Activated B cell treated with CpG ODN at 0.5 μM for 24 hours (primary cell): ENCODE measurements at regions not wholly inside any gene's neighbourhood (a gene's known extent, or its start where the extent isn't known, plus 50 kb on each side); places are given as distances from the start of the nearest gene placed in this dataset.

Experiments
- ATAC-seq: fragments of 200-7000 bp; cut with Tn5 transposase; one replicate; pipeline ENCODE4 v1.10.0; 2021; ENCODE audit warnings: low read depth, mild to moderate bottlenecking, moderate library complexity
- CTCF ChIA-PET: fragments of 350-600 bp; sonication (Branson Sonifier 250); formaldehyde crosslinking; loops from one replicate; lab custom pipeline; 2021; ENCODE audit warnings: antibody characterized with exemption; lab: Charles Lee
- POLR2A ChIA-PET: fragments of 350-600 bp; sonication (Branson Sonifier 250); formaldehyde crosslinking; loops from one replicate; lab custom pipeline; 2021; ENCODE audit warnings: antibody characterized with exemption; lab: Charles Lee
- DNase-seq: peaks from one replicate; pipeline ENCODE4 v3.0.0; 2022
- H3K27ac Mint-ChIP-seq: one replicate; pipeline ENCODE4 v1.8.0; 2020; ENCODE audit warnings: mixed read lengths
- H3K27me3 Mint-ChIP-seq: one replicate; pipeline ENCODE4 v1.8.0; 2021; ENCODE audit warnings: mixed read lengths
- H3K36me3 Mint-ChIP-seq: one replicate; pipeline ENCODE4 v1.8.0; 2021; ENCODE audit warnings: low read depth, mixed read lengths
- H3K4me1 Mint-ChIP-seq: one replicate; pipeline ENCODE4 v1.8.0; 2021; ENCODE audit warnings: mixed read lengths
- H3K4me3 Mint-ChIP-seq: one replicate; pipeline ENCODE4 v1.8.0; 2020; ENCODE audit warnings: mild to moderate bottlenecking, mixed read lengths
- H3K9me3 Mint-ChIP-seq: one replicate; pipeline ENCODE4 v1.8.0; 2020; ENCODE audit warnings: mixed read lengths
- intact Hi-C: fragments of 100-400 bp; cut with micrococcal nuclease; formaldehyde crosslinking; loops from one replicate; pipeline ENCODE4 v1.15.1; 2024
- TF ChIP-seq, protein P1 (sequence below): fragments of 200-600 bp; IDR thresholded peaks from one replicate; pipeline ENCODE4 v1.8.0; 2022; ENCODE audit warnings: antibody characterized with exemption, mild to moderate bottlenecking

DNA sequence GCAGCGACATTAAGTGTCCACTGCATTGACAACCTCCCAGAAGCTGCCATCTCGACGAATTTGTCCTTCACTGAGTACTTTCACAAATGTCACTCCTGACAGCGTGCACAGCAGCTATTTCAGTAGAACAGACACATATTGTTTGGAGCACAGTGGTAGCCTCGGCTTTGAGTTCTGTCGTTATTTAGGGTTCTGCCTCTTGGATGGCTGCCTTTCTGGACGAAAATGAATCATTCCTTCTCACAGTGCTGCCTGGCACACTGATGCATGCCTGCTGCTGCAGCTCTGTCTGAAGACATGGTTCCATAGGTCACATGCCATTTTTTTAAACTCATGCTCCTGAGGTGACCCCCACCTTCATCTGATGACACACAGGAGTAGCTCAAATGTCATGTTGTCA is 477.0 kb downstream of the C6orf118 start:
- Mint-ChIP-seq H3K27ac (no peak overlapping the region), H3K9me3 (peaks cover 8% of the 10 kb centered on the region), H3K36me3 (no peaks in the 10 kb centered on the region), H3K4me1 (no peaks in the 10 kb centered on the region), H3K27me3 (no peaks in the 10 kb centered on the region), H3K4me3 (no peak overlapping the region)
- POLR2A ChIA-PET: no interaction called here
- no peak for ATAC-seq
- DNase-seq: no peak
- CTCF ChIA-PET: no interaction called here
- TF ChIP-seq, protein P1, sequence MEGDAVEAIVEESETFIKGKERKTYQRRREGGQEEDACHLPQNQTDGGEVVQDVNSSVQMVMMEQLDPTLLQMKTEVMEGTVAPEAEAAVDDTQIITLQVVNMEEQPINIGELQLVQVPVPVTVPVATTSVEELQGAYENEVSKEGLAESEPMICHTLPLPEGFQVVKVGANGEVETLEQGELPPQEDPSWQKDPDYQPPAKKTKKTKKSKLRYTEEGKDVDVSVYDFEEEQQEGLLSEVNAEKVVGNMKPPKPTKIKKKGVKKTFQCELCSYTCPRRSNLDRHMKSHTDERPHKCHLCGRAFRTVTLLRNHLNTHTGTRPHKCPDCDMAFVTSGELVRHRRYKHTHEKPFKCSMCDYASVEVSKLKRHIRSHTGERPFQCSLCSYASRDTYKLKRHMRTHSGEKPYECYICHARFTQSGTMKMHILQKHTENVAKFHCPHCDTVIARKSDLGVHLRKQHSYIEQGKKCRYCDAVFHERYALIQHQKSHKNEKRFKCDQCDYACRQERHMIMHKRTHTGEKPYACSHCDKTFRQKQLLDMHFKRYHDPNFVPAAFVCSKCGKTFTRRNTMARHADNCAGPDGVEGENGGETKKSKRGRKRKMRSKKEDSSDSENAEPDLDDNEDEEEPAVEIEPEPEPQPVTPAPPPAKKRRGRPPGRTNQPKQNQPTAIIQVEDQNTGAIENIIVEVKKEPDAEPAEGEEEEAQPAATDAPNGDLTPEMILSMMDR: no peak
- intact Hi-C loops: no loop called here

DNA sequence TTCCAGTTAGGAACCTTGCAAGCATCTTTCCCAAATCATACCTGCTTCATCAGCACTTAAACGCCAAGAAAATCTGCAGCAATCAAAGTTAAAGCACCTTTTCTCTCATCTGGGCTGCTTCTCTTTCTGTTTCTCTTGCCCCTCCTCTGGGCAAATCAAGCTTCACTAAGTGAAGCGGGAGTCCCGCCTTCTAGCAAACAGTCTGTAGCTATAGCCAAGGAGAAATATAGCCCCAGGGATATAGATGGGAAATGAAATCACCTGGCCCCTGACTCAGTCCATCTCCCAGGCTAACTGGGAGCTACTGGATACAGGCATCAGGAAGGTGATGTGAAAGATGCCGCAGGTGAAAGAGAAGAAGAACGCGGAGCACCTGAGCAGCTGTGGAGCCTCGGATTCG is 481.9 kb downstream of the C6orf118 start:
- ATAC-seq (no peak), DNase-seq (no peak)
- Mint-ChIP-seq H3K4me1 (no peaks in the 10 kb centered on the region), H3K4me3 (no peak overlapping the region), H3K27ac (no peak overlapping the region), H3K9me3 (peaks cover 3% of the 10 kb centered on the region), H3K27me3 (no peaks in the 10 kb centered on the region), H3K36me3 (no peaks in the 10 kb centered on the region)
- TF ChIP-seq, protein P1: no peak
- ChIA-PET CTCF (no interaction called here), POLR2A (no interaction called here)
- intact Hi-C loops: no loop called here

DNA sequence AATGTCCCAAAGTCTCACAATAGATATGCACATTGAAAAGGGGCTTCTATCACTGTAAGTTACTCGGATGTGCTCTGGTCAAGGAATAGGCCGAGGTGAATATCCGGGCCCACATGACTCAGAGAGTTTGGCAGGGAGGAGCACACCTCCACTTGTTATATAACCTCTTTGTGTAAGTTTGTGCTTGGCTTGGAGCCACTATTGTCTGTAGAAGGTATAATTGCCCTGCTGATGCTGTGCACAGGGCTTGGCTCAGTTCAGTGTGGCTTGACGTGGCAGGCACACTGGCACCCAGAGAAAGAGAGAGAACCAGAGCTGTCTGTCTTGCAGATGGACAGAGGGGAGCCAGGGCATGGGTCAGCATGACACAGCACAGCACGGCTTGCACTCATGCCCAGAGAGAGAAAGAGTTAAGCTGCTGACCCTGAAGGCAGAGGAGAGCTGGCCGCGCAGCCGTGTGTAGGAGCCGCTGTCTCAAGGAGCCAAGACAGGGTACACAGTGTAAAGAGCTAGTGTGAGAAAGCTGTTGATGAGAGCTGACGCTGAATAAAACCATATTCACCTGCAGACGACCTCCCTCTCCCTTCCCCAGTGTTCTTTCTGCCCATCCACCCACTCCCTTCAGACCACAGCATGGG is 482.5 kb downstream of the C6orf118 start:
- Mint-ChIP-seq H3K4me1 (no peaks in the 10 kb centered on the region), H3K4me3 (no peak overlapping the region), H3K36me3 (no peaks in the 10 kb centered on the region), H3K27me3 (no peaks in the 10 kb centered on the region), H3K9me3 (peaks cover 5% of the 10 kb centered on the region), H3K27ac (no peak overlapping the region)
- CTCF ChIA-PET: no interaction called here
- DNase-seq (no peak), ATAC-seq (no peak)
- POLR2A ChIA-PET: no interaction called here
- TF ChIP-seq, protein P1: no peak
- intact Hi-C loops: no loop called here

DNA sequence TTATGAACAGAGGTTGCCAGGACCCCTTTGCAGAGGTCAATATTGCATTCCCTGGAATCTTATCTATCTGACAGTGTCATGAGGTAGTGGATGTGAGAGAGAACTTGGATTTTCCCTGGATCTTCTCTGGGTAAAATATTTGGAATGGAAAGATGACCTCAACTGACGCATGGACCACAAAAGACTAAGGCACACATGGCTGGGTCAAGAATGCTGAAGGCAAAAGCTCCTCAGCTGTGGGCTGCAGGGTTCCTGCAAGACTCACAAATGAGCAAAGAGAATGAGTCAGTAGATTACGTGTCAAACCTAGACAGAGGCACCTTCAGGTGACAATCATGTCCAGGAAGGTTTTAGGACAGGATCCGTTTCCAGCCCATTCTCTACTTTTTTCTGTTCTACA is 484.0 kb downstream of the C6orf118 start:
- H3K4me1 Mint-ChIP-seq: no peaks in the 10 kb centered on the region
- ChIA-PET POLR2A (no interaction called here), CTCF (no interaction called here)
- H3K4me3 Mint-ChIP-seq: no peak overlapping the region
- TF ChIP-seq, protein P1: no peak
- H3K27me3 Mint-ChIP-seq: no peaks in the 10 kb centered on the region
- no peak overlapping the region for H3K27ac Mint-ChIP-seq
- no peak for DNase-seq
- H3K36me3 Mint-ChIP-seq: no peaks in the 10 kb centered on the region
- no peak for ATAC-seq
- intact Hi-C loops: no loop called here
- peaks cover 4% of the 10 kb centered on the region for H3K9me3 Mint-ChIP-seq

DNA sequence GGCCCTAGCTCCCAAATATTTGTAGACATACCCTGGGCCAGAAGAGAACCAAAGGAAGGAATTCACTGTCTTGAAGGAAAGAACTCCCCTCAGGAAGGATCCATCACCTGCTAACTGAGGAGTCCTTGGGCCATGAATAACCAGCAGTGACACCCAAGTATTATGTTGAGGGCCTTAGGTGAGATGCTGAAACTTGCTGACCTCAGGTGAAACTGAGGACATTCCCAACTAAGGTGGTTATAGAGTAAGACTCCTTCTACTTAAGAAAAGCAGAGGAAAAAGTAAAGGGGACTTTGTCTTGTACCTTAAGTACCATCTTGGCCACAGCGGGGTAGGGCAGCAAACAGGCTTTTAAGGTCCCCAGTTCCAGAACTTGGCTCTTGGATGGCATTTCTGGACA is 491.7 kb downstream of the C6orf118 start:
- POLR2A ChIA-PET: no interaction called here
- no peaks in the 10 kb centered on the region for H3K36me3 Mint-ChIP-seq
- ATAC-seq (no peak), DNase-seq (no peak)
- H3K9me3 Mint-ChIP-seq: peaks cover 12% of the 10 kb centered on the region
- H3K27ac Mint-ChIP-seq: no peak overlapping the region
- CTCF ChIA-PET: no interaction called here
- no peaks in the 10 kb centered on the region for H3K4me1 Mint-ChIP-seq
- TF ChIP-seq, protein P1: no peak
- intact Hi-C loops: no loop called here
- no peaks in the 10 kb centered on the region for H3K27me3 Mint-ChIP-seq
- H3K4me3 Mint-ChIP-seq: no peak overlapping the region
